Loucy (cell line): ENCODE measurements at regions not wholly inside any gene's neighbourhood (a gene's known extent, or its start where the extent isn't known, plus 50 kb on each side); places are given as distances from the start of the nearest gene placed in this dataset.

Experiments used
- EZH2phosphoT487 ChIP-seq: fragments of 200-600 bp; IDR thresholded peaks from 2 replicates; pipeline ENCODE4 v1.6.1; 2018; ENCODE audit warnings: antibody characterized with exemption, mild to moderate bottlenecking, moderate library complexity, borderline replicate concordance
- TF ChIP-seq, protein P1 (sequence below): fragments of 200-600 bp; sonication (generic); conservative IDR thresholded peaks from 2 replicates; pipeline ENCODE4 v1.5.1; 2014; ENCODE audit warnings: mild to moderate bottlenecking, antibody characterized with exemption, low read length

DNA sequence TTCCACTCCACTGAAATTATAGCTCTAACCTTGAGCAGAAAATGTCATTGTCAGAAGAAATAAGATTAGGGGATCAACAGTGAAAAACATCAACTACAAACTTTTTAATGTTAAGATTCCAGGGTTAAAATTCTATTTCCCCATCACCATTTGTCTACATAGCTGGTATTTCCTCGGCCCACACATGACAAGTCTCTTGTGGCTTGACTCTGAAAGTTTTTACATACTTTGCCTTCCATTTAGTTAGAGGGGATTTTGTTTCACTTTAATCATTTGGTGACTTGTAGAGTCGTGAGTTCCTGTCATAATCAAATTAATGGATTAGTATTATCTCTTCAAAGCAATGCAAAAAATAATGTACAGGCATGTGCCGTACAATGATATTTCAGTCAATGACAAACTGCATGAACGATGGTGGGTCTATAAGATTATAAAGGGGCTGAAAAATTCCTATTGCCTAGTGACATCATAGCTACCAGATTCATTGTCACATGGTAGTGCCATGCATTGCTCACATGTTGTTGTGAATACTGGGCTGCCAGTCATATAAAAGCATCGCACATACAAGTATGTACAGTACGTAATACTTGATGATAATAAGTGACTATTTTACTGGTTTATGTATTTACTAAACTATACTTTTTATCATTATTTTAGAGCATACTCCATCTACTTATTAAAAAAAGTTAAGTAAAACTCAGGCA lies 72.0 kb downstream of the ING2 start:
- no peak for TF ChIP-seq EZH2phosphoT487
- TF ChIP-seq, protein P1, sequence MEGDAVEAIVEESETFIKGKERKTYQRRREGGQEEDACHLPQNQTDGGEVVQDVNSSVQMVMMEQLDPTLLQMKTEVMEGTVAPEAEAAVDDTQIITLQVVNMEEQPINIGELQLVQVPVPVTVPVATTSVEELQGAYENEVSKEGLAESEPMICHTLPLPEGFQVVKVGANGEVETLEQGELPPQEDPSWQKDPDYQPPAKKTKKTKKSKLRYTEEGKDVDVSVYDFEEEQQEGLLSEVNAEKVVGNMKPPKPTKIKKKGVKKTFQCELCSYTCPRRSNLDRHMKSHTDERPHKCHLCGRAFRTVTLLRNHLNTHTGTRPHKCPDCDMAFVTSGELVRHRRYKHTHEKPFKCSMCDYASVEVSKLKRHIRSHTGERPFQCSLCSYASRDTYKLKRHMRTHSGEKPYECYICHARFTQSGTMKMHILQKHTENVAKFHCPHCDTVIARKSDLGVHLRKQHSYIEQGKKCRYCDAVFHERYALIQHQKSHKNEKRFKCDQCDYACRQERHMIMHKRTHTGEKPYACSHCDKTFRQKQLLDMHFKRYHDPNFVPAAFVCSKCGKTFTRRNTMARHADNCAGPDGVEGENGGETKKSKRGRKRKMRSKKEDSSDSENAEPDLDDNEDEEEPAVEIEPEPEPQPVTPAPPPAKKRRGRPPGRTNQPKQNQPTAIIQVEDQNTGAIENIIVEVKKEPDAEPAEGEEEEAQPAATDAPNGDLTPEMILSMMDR: no peak
